ENCODE measurements at regions not wholly inside any gene's neighbourhood (a gene's known extent, or its start where the extent isn't known, plus 50 kb on each side); places are given as distances from the start of the nearest gene placed in this dataset.
"Not testable (repeated sequence)": the region's sequence is repeated elsewhere in the genome, so short reads cannot be mapped to it uniquely, and the experiment has no call there.

GRCh38 chrX:41009850-41010846 is 75.1 kb upstream of the USP9X start:
- Histone ChIP-seq H3K4me1 (ENCODE audit: insufficient read depth, low read length) (peaks cover 7% of the 10 kb centered on the region), H3K36me3 (ENCODE audit: insufficient read depth, low read length) (no peaks in the 10 kb centered on the region), H3K9me3 (ENCODE audit: insufficient read depth, low read depth, low read length) (no peaks in the 10 kb centered on the region), H4K20me1 (ENCODE audit: insufficient read depth, low read length) (no peaks in the 10 kb centered on the region), H3K4me2 (ENCODE audit: low read length) (peak overlapping the region; percentile 70), H3K79me2 (ENCODE audit: insufficient read depth, low read length) (no peaks in the 10 kb centered on the region), H3K4me3 (ENCODE audit: insufficient read depth, low read depth, low read length) (peak overlapping the region; percentile 40), H3K27me3 (ENCODE audit: insufficient read depth, low read length) (no peaks in the 10 kb centered on the region), H2AFZ (ENCODE audit: low read depth, low read length) (peak overlapping the region; percentile 57), H3K9ac (ENCODE audit: low read length) (peak overlapping the region; percentile 72), H3K27ac (ENCODE audit: low read depth, low read length) (peak overlapping the region; percentile 74)
- TF ChIP-seq CTCF (IDR thresholded peaks at IDR 0.05; ENCODE audit: insufficient read depth, low read depth, low read length) (no peak), EZH2 (IDR thresholded peaks at IDR 0.05; ENCODE audit: insufficient read depth, low read length) (no peak)
- no peaks in the 10 kb centered on the region for H3K27me3 Mint-ChIP-seq (ENCODE audit: low read depth, unreplicated experiment)
- DNase-seq (ENCODE audit: low read depth): peak; percentile 89
- no peak for FAIRE-seq
- no peak overlapping the region for H3K27ac Mint-ChIP-seq (ENCODE audit: unreplicated experiment)
- no peak overlapping the region for H3K4me3 Mint-ChIP-seq (ENCODE audit: unreplicated experiment)
- H3K4me1 Mint-ChIP-seq (ENCODE audit: low read depth, unreplicated experiment): peaks cover 4% of the 10 kb centered on the region
- H3K36me3 Mint-ChIP-seq (ENCODE audit: low read depth, unreplicated experiment): no peaks in the 10 kb centered on the region
- no peaks in the 10 kb centered on the region for H3K9me3 Mint-ChIP-seq (ENCODE audit: unreplicated experiment)

DNA sequence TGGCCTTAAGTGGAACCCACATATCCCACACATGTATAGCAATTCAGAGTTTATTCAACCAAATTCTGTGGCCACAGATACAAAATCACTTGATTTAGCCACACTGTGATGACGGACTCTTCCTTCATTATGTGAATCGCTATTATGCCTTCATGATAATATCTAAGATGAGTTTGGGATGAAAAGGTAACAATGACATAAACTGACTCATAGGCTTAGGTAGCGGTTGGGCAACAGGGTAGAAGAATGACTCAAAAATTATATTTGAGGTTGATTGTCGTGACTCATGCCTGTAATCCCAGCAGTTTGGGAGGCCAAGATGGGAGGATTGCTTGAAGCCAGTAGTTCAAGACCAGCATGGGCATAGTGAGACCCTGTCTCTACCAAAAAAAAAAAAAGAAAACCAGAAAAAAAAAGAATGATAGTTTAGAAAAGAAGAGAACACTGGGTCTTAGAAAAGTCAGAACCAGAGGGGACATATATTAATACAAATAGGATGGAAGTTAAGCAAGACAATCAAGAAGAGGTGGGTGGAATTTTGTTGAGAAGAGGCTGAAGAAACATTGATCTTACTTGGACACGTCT is 70.4 kb upstream of the USP9X start:
- H3K79me2 ChIP-seq (ENCODE audit: insufficient read depth, low read length): no peaks in the 10 kb centered on the region
- no peak overlapping the region for H3K9ac ChIP-seq (ENCODE audit: low read length)
- H3K9me3 ChIP-seq (ENCODE audit: insufficient read depth, low read depth, low read length): no peaks in the 10 kb centered on the region
- no peaks in the 10 kb centered on the region for H3K27me3 ChIP-seq (ENCODE audit: insufficient read depth, low read length)
- H2AFZ ChIP-seq (ENCODE audit: low read depth, low read length): no peak overlapping the region
- no peak for TF ChIP-seq EZH2 (IDR thresholded peaks at IDR 0.05; ENCODE audit: insufficient read depth, low read length)
- TF ChIP-seq CTCF (IDR thresholded peaks at IDR 0.05; ENCODE audit: insufficient read depth, low read depth, low read length): no peak
- FAIRE-seq (no peak), DNase-seq (ENCODE audit: low read depth) (peak; percentile 39)
- Mint-ChIP-seq H3K36me3 (ENCODE audit: low read depth, unreplicated experiment) (no peaks in the 10 kb centered on the region), H3K27ac (ENCODE audit: unreplicated experiment) (no peak overlapping the region), H3K4me3 (ENCODE audit: unreplicated experiment) (no peak overlapping the region), H3K9me3 (ENCODE audit: unreplicated experiment) (no peaks in the 10 kb centered on the region), H3K27me3 (ENCODE audit: low read depth, unreplicated experiment) (no peaks in the 10 kb centered on the region), H3K4me1 (ENCODE audit: low read depth, unreplicated experiment) (peaks cover 4% of the 10 kb centered on the region)
- no peaks in the 10 kb centered on the region for H3K36me3 ChIP-seq (ENCODE audit: insufficient read depth, low read length)
- H3K4me3 ChIP-seq (ENCODE audit: insufficient read depth, low read depth, low read length): no peak overlapping the region
- H3K4me1 ChIP-seq (ENCODE audit: insufficient read depth, low read length): peaks cover 5% of the 10 kb centered on the region
- H3K4me2 ChIP-seq (ENCODE audit: low read length): no peak overlapping the region
- no peak overlapping the region for H3K27ac ChIP-seq (ENCODE audit: low read depth, low read length)
- H4K20me1 ChIP-seq (ENCODE audit: insufficient read depth, low read length): no peaks in the 10 kb centered on the region

DNA sequence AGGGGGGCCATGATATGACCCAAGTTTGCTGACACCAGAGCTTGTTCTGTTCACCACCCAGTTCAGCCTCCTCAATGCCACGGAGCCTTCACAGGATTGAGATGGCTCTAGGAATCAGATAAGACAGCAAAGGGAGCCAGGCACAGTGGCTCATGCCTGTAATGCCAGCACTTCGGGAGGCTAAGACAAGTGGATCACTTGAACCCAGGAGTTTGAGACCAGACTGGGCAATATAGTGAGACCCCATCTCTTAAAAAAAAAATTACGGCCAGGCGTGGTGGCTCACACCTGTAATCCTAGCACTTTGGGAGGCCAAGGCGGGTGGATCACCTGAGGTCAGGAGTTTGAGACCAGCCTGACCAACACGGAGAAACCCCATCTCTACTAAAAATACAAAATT is 67.5 kb upstream of the USP9X start:
- not testable (repeated sequence) for FAIRE-seq

GRCh38 chrX:41018391-41019040 is 66.7 kb upstream of the USP9X start:
- not testable (repeated sequence) for H3K4me2 ChIP-seq (ENCODE audit: low read length); H3K9ac ChIP-seq (ENCODE audit: low read length); H3K36me3 ChIP-seq (ENCODE audit: insufficient read depth, low read length); H3K27me3 ChIP-seq (ENCODE audit: insufficient read depth, low read length); DNase-seq (ENCODE audit: low read depth); H3K9me3 Mint-ChIP-seq (ENCODE audit: unreplicated experiment); H3K27ac ChIP-seq (ENCODE audit: low read depth, low read length); H3K27me3 Mint-ChIP-seq (ENCODE audit: low read depth, unreplicated experiment); H3K4me3 ChIP-seq (ENCODE audit: insufficient read depth, low read depth, low read length); H3K4me1 Mint-ChIP-seq (ENCODE audit: low read depth, unreplicated experiment); H3K27ac Mint-ChIP-seq (ENCODE audit: unreplicated experiment); H3K4me1 ChIP-seq (ENCODE audit: insufficient read depth, low read length); H3K36me3 Mint-ChIP-seq (ENCODE audit: low read depth, unreplicated experiment); FAIRE-seq; H3K79me2 ChIP-seq (ENCODE audit: insufficient read depth, low read length); H3K9me3 ChIP-seq (ENCODE audit: insufficient read depth, low read depth, low read length); H3K4me3 Mint-ChIP-seq (ENCODE audit: unreplicated experiment); H4K20me1 ChIP-seq (ENCODE audit: insufficient read depth, low read length)
- peak overlapping the region; percentile 63 for H2AFZ ChIP-seq (ENCODE audit: low read depth, low read length)

More for the DNA sequence above, 67.5 kb upstream of the USP9X start:
- H3K9ac ChIP-seq (ENCODE audit: low read length); H3K27me3 ChIP-seq (ENCODE audit: insufficient read depth, low read length); H3K4me2 ChIP-seq (ENCODE audit: low read length); H3K4me3 ChIP-seq (ENCODE audit: insufficient read depth, low read depth, low read length); H3K27me3 Mint-ChIP-seq (ENCODE audit: low read depth, unreplicated experiment); DNase-seq (ENCODE audit: low read depth); H3K9me3 ChIP-seq (ENCODE audit: insufficient read depth, low read depth, low read length); H3K79me2 ChIP-seq (ENCODE audit: insufficient read depth, low read length); H2AFZ ChIP-seq (ENCODE audit: low read depth, low read length); H4K20me1 ChIP-seq (ENCODE audit: insufficient read depth, low read length); H3K36me3 Mint-ChIP-seq (ENCODE audit: low read depth, unreplicated experiment); H3K27ac ChIP-seq (ENCODE audit: low read depth, low read length); H3K4me3 Mint-ChIP-seq (ENCODE audit: unreplicated experiment); H3K27ac Mint-ChIP-seq (ENCODE audit: unreplicated experiment); H3K4me1 ChIP-seq (ENCODE audit: insufficient read depth, low read length); H3K9me3 Mint-ChIP-seq (ENCODE audit: unreplicated experiment); H3K36me3 ChIP-seq (ENCODE audit: insufficient read depth, low read length); H3K4me1 Mint-ChIP-seq (ENCODE audit: low read depth, unreplicated experiment): not testable (repeated sequence)
